ENCODE measurements at regions not wholly inside any gene's neighbourhood (a gene's known extent, or its start where the extent isn't known, plus 50 kb on each side); places are given as distances from the start of the nearest gene placed in this dataset.

DNA sequence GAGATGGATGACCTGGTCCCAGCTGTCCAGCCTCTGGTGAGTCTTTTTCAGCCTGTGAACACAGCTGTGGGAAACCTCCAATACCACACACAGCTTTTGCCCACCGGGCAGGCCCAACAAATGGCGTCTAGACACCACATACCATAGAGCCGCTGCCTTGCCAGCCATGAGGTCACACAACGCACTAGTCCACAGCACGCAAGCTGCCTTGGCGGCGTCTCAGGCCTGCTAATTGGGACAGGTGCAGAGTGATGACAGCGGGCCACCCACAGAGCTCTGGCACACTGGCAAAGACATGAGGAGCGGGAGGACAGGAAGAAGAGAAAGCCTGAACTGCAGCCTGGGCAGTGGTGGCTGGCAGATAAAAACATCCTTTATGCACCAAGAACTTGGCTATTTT lies 125.5 kb downstream of the ADAMTS1 start:
- POLR2A ChIA-PET (ENCODE audit: unreplicated experiment) = no interaction called here
- TF ChIP-seq FOS (IDR thresholded peaks at IDR 0.05; ENCODE audit: low read depth, low read length) = no peak
- no peak for TF ChIP-seq MAFK (IDR thresholded peaks at IDR 0.05; ENCODE audit: low read depth, low read length)
- no peak for TF ChIP-seq SMC3 (IDR thresholded peaks at IDR 0.05; ENCODE audit: low read depth, low read length)
- no peak for TF ChIP-seq RAD21 (IDR thresholded peaks at IDR 0.05; ENCODE audit: low read length)
- no peak for TF ChIP-seq POLR2A (IDR thresholded peaks at IDR 0.05; ENCODE audit: low read depth, low read length)
- TF ChIP-seq RFX5 (IDR thresholded peaks at IDR 0.05; ENCODE audit: low read depth, low read length) = no peak
- TF ChIP-seq MXI1 (IDR thresholded peaks at IDR 0.05; ENCODE audit: borderline replicate concordance, low read depth, low read length) = no peak
- no peak for TF ChIP-seq ELK1 (IDR thresholded peaks at IDR 0.05; ENCODE audit: borderline replicate concordance, low read depth, low read length)
- TF ChIP-seq, protein P1, sequence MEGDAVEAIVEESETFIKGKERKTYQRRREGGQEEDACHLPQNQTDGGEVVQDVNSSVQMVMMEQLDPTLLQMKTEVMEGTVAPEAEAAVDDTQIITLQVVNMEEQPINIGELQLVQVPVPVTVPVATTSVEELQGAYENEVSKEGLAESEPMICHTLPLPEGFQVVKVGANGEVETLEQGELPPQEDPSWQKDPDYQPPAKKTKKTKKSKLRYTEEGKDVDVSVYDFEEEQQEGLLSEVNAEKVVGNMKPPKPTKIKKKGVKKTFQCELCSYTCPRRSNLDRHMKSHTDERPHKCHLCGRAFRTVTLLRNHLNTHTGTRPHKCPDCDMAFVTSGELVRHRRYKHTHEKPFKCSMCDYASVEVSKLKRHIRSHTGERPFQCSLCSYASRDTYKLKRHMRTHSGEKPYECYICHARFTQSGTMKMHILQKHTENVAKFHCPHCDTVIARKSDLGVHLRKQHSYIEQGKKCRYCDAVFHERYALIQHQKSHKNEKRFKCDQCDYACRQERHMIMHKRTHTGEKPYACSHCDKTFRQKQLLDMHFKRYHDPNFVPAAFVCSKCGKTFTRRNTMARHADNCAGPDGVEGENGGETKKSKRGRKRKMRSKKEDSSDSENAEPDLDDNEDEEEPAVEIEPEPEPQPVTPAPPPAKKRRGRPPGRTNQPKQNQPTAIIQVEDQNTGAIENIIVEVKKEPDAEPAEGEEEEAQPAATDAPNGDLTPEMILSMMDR (conservative IDR thresholded peaks at IDR 0.05; ENCODE audit: low read depth, low read length) = no peak
- TF ChIP-seq CEBPB (IDR thresholded peaks at IDR 0.05; ENCODE audit: low read depth, low read length) = no peak
- TF ChIP-seq RCOR1 (IDR thresholded peaks at IDR 0.05; ENCODE audit: insufficient replicate concordance, low read length) = no peak
- TF ChIP-seq MAZ (IDR thresholded peaks at IDR 0.05; ENCODE audit: borderline replicate concordance, low read depth, low read length) = no peak
- TF ChIP-seq BHLHE40 (IDR thresholded peaks at IDR 0.05; ENCODE audit: low read depth, low read length) = no peak
- TF ChIP-seq USF2 (IDR thresholded peaks at IDR 0.05; ENCODE audit: low read depth, low read length) = no peak
- H2AFZ ChIP-seq (replicated peaks; ENCODE audit: low read length, poor library complexity) = no peak overlapping the region
- no peak overlapping the region for H3K4ac ChIP-seq (ENCODE audit: low read depth, low read length)
- H3K4me3 ChIP-seq (ENCODE audit: insufficient read depth, low read depth, low read length) = no peak overlapping the region
- H3K9ac ChIP-seq (ENCODE audit: low read depth, low read length) = no peak overlapping the region
- BruUV-seq (replicated peaks) = no TSS peak
- WGBS, 2 experiments (ENCODE audit: extremely low coverage in 2 of 2, insufficient read length in 1 of 2) = 59% methylated on average over 5 of the region's 9 CpGs; no CpG with 5 or more reads in 1 of the 2 experiments
- no peaks in the 10 kb centered on the region for H3K79me1 ChIP-seq (ENCODE audit: low read depth in 1 of 2, low read length in 2 of 2)
- no peak for ATAC-seq (ENCODE audit: low read depth)
- intact Hi-C loops (cut with micrococcal nuclease) = loop anchor here (5.0 kb wide), 4 partner anchors 552 to 1112 kb away; partner anchors contain the start of gene MRPL39
- H2BK5ac ChIP-seq (ENCODE audit: low read depth, low read length, poor library complexity, severe bottlenecking) = no peak overlapping the region
- DNase-seq = no peak
- no peak overlapping the region for H3K56ac ChIP-seq (ENCODE audit: extremely low read depth, insufficient read depth, low read length)
- in situ Hi-C loops (cut with MboI; ENCODE audit: low sequenced_read_pairs) = loop anchor here (25.0 kb wide), 2 partner anchors 832 to 1107 kb away; partner anchors contain the start of gene MRPL39
- no peak overlapping the region for H2AK5ac ChIP-seq (ENCODE audit: low read depth, low read length)
- H3K18ac ChIP-seq (ENCODE audit: low read depth, low read length) = no peak overlapping the region
- no peaks in the 10 kb centered on the region for H3K9me1 ChIP-seq (ENCODE audit: insufficient read depth, low read length)
- no peaks in the 10 kb centered on the region for H3K9me3 ChIP-seq (ENCODE audit: control insufficient read depth, insufficient read depth, low read length)
- no peak overlapping the region for H4K8ac ChIP-seq (ENCODE audit: low read depth in 2 of 2, low read length in 2 of 2)
- no peak overlapping the region for H2BK20ac ChIP-seq (ENCODE audit: low read depth, low read length)
- no peaks in the 10 kb centered on the region for H3K36me3 ChIP-seq (ENCODE audit: control insufficient read depth, insufficient read depth, low read length)
- no peak overlapping the region for H4K5ac ChIP-seq (ENCODE audit: low read depth, low read length)
- H4K91ac ChIP-seq (ENCODE audit: insufficient read depth, low read depth, low read length) = no peak overlapping the region
- no peaks in the 10 kb centered on the region; the same call in 1 of the 2 replicates for H4K20me1 ChIP-seq (ENCODE audit: insufficient read depth, low read length)
- H3K27ac ChIP-seq (ENCODE audit: insufficient read depth, low read length) = no peak overlapping the region
- no peaks in the 10 kb centered on the region for H3K4me1 ChIP-seq (ENCODE audit: control insufficient read depth, insufficient read depth, low read length)
- no peak overlapping the region for H3K14ac ChIP-seq (replicated peaks; ENCODE audit: low read depth, low read length)
- H3K23ac ChIP-seq (ENCODE audit: low read depth, low read length) = no peak overlapping the region
- CTCF ChIA-PET = no interaction called here
- no peaks in the 10 kb centered on the region for H3K27me3 ChIP-seq (ENCODE audit: control insufficient read depth, insufficient read depth, low read length)
- H3K4me2 ChIP-seq (ENCODE audit: low read depth, low read length) = no peak overlapping the region
- dilution Hi-C loops (cut with HindIII; ENCODE audit: low sequenced_read_pairs, unreplicated experiment) = no loop called here
- no peak overlapping the region for H2AK9ac ChIP-seq (replicated peaks; ENCODE audit: low read depth, low read length, poor library complexity)
- H2BK120ac ChIP-seq (ENCODE audit: low read depth, low read length) = no peak overlapping the region
- H2BK15ac ChIP-seq (ENCODE audit: low read depth, low read length) = no peak overlapping the region
